ENCODE measurements at regions not wholly inside any gene's neighbourhood (a gene's known extent, or its start where the extent isn't known, plus 50 kb on each side); places are given as distances from the start of the nearest gene placed in this dataset.

- no CpG with 5 or more reads among the region's 4 CpGs for WGBS, 2 experiments (ENCODE audit: extremely low coverage in 2 of 2, insufficient read length in 1 of 2)
- TF ChIP-seq ELK1 (IDR thresholded peaks at IDR 0.05; ENCODE audit: borderline replicate concordance, low read depth, low read length): no peak
- TF ChIP-seq CEBPB (IDR thresholded peaks at IDR 0.05; ENCODE audit: low read depth, low read length): no peak
- TF ChIP-seq RAD21 (IDR thresholded peaks at IDR 0.05; ENCODE audit: low read length): no peak
- no peak for TF ChIP-seq BHLHE40 (IDR thresholded peaks at IDR 0.05; ENCODE audit: low read depth, low read length)
- TF ChIP-seq FOS (IDR thresholded peaks at IDR 0.05; ENCODE audit: low read depth, low read length): no peak
- TF ChIP-seq MAZ (IDR thresholded peaks at IDR 0.05; ENCODE audit: borderline replicate concordance, low read depth, low read length): no peak
- TF ChIP-seq POLR2A (IDR thresholded peaks at IDR 0.05; ENCODE audit: low read depth, low read length): no peak
- TF ChIP-seq CTCF (conservative IDR thresholded peaks at IDR 0.05; ENCODE audit: low read depth, low read length): no peak
- H3K18ac ChIP-seq (ENCODE audit: low read depth, low read length): no peak overlapping the region
- BruUV-seq (replicated peaks): no TSS peak
- H3K9me1 ChIP-seq (ENCODE audit: insufficient read depth, low read length): no peaks in the 10 kb centered on the region
- H3K27me3 ChIP-seq (ENCODE audit: control insufficient read depth, insufficient read depth, low read length): no peaks in the 10 kb centered on the region
- ATAC-seq (ENCODE audit: low read depth) (no peak), DNase-seq (no peak)
- no peaks in the 10 kb centered on the region for H4K20me1 ChIP-seq (ENCODE audit: insufficient read depth, low read length)
- H3K27ac ChIP-seq (ENCODE audit: insufficient read depth, low read length): no peak overlapping the region
- POLR2A ChIA-PET (ENCODE audit: unreplicated experiment): no interaction called here
- H3K56ac ChIP-seq (ENCODE audit: extremely low read depth, insufficient read depth, low read length): no peak overlapping the region
- no peak overlapping the region for H2BK5ac ChIP-seq (ENCODE audit: low read depth, low read length, poor library complexity, severe bottlenecking)
- in situ Hi-C loops (cut with MboI; ENCODE audit: low sequenced_read_pairs): no loop called here
- no peak overlapping the region for H4K8ac ChIP-seq (ENCODE audit: low read depth in 2 of 2, low read length in 2 of 2)
- no peaks in the 10 kb centered on the region for H3K9me3 ChIP-seq (ENCODE audit: control insufficient read depth, insufficient read depth, low read length)
- CTCF ChIA-PET: no interaction called here
- no peaks in the 10 kb centered on the region for H3K36me3 ChIP-seq (ENCODE audit: control insufficient read depth, insufficient read depth, low read length)
- H3K4ac ChIP-seq (ENCODE audit: low read depth, low read length): no peak overlapping the region
- H2AK9ac ChIP-seq (replicated peaks; ENCODE audit: low read depth, low read length, poor library complexity): no peak overlapping the region
- no peak overlapping the region for H2BK15ac ChIP-seq (ENCODE audit: low read depth, low read length)
- H4K5ac ChIP-seq (ENCODE audit: low read depth, low read length): no peak overlapping the region
- no peak overlapping the region for H3K23ac ChIP-seq (ENCODE audit: low read depth, low read length)
- H3K79me1 ChIP-seq (ENCODE audit: low read depth in 1 of 2, low read length in 2 of 2): no peaks in the 10 kb centered on the region
- H3K4me1 ChIP-seq (ENCODE audit: control insufficient read depth, insufficient read depth, low read length): no peaks in the 10 kb centered on the region
- dilution Hi-C loops (cut with HindIII; ENCODE audit: low sequenced_read_pairs, unreplicated experiment): no loop called here
- H2BK120ac ChIP-seq (ENCODE audit: low read depth, low read length): no peak overlapping the region
- no peak overlapping the region for H3K9ac ChIP-seq (ENCODE audit: low read depth, low read length)
- no peak overlapping the region for H3K4me3 ChIP-seq (ENCODE audit: insufficient read depth, low read depth, low read length)
- no peak overlapping the region for H3K14ac ChIP-seq (replicated peaks; ENCODE audit: low read depth, low read length)
- H4K91ac ChIP-seq (ENCODE audit: insufficient read depth, low read depth, low read length): no peak overlapping the region
- no peak overlapping the region for H3K4me2 ChIP-seq (ENCODE audit: low read depth, low read length)
- H2BK20ac ChIP-seq (ENCODE audit: low read depth, low read length): no peak overlapping the region
- H2AK5ac ChIP-seq (ENCODE audit: low read depth, low read length): no peak overlapping the region
- intact Hi-C loops (cut with micrococcal nuclease): no loop called here
- no peak overlapping the region for H2AFZ ChIP-seq (replicated peaks; ENCODE audit: low read length, poor library complexity)
These were observed 256.9 kb upstream of the DKK2 start for GRCh38 chr4:107292979-107293378.
